Adrenal gland (tissue), 9 donors: ENCODE measurements at regions not wholly inside any gene's neighbourhood (a gene's known extent, or its start where the extent isn't known, plus 50 kb on each side); places are given as distances from the start of the nearest gene placed in this dataset.
"Not testable (repeated sequence)": the region's sequence is repeated elsewhere in the genome, so short reads cannot be mapped to it uniquely, and the experiment has no call there.

Source experiments
- DNase-seq, 7 donors: peaks; one replicate each; pipeline ENCODE4 v3.0.0-alpha.2; 2019 to 2020
- H3K27ac ChIP-seq, 5 donors: fragments of 200-600 bp; sonication (generic) in 4 of 5; 1 replicate in 3 of 5; 2 replicates in 2 of 5; pipeline versions ENCODE4 v1.5.1 to v1.8.0; 2016 to 2020; ENCODE audit warnings: mild to moderate bottlenecking in 1 of 5
- H3K27me3 ChIP-seq: fragments of 200-600 bp; 2 replicates; pipeline ENCODE4 v1.8.0; 2021
- H3K36me3 ChIP-seq, 2 donors: fragments of 200-600 bp; replicated peaks in 1 of 2; 1 replicate in 1 of 2; 2 replicates in 1 of 2; pipeline versions ENCODE4 v1.5.1 to v1.8.0; 2018 to 2022
- H3K4me1 ChIP-seq, 2 donors: fragments of 200-600 bp; replicated peaks in 1 of 2; 1 replicate in 1 of 2; 2 replicates in 1 of 2; pipeline versions ENCODE4 v1.5.1 to v1.8.0; 2018 to 2021
- H3K4me3 ChIP-seq, 4 donors: fragments of 200-600 bp; sonication (generic) in 3 of 4; one replicate each; pipeline ENCODE4 v1.5.1; 2016 to 2018
- H3K9me3 ChIP-seq, 3 donors: fragments of 200-600 bp; sonication (generic) in 1 of 3; replicated peaks in 1 of 3; 1 replicate in 2 of 3; 2 replicates in 1 of 3; pipeline versions ENCODE4 v1.5.1 to v1.8.0; 2016 to 2021
- POLR2A ChIP-seq, 2 donors: fragments of 450-650 bp; IDR thresholded peaks; one replicate each; pipeline ENCODE4 v1.6.1; 2017; ENCODE audit warnings: antibody characterized with exemption in 2 of 2, mild to moderate bottlenecking in 2 of 2, moderate library complexity in 1 of 2
- WGBS, 4 donors: extraction: QIAGEN DNeasy Blood & Tissue Kit in 2 of 4; methylation state at CpG; one replicate each; pipeline versions ENCODE4 v1.1.5 to v1.1.7; 2013 to 2017; 5-methylcytosine and 5-hydroxymethylcytosine counted together
- intact Hi-C, 2 donors: fragments of 100-400 bp; cut with DNase I; formaldehyde crosslinking; loops; one replicate each; pipeline versions ENCODE4 v1.14.1 to v1.15.0; 2022 to 2023
- TF ChIP-seq, protein P1 (sequence below), 6 experiments: fragments of 450-650 bp in 4 of 6; fragments of 200-600 bp in 2 of 6; sonication (generic) in 1 of 6; IDR thresholded peaks; 1 replicate in 5 of 6; 2 replicates in 1 of 6; pipeline versions ENCODE4 v1.5.1 to v1.8.0; 2016 to 2021; ENCODE audit warnings: antibody characterized with exemption in 6 of 6, mild to moderate bottlenecking in 2 of 6, moderate library complexity in 1 of 6
- donor health status: healthy with polysubstance abuse.
- donor health status: Bipolar disorder and iron deficiency.
- donor health status: DM: yes; HTN: yes; CAD: no.
- donor health status: DM: no; HTN: no; CAD: no.
- donor health status: DM: no; HTN: no; CAD: no.

DNA sequence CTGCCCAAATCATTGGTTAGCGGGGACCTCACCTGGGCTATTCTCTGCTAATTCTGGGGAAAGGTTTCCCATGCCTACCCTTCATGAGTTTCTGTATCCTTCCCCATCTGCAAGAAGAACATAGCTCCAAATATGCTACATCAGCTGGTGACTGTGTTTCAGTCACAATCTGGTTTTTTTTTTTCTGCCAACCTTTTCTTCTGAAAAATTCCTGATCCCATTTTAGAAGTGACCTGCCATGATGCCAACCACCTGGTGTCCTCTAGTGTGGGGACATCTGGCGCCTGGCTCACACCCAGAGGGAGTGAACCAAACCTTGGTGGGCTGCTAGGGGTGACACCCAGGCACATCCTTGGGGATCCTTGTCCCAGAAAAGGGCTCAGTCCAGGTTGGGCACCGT, 76.1 kb downstream of the CHRD start:
- Histone ChIP-seq H3K9me3 (no peaks in the 10 kb centered on the region), H3K27me3 (no peaks in the 10 kb centered on the region), H3K27ac (no peak overlapping the region), H3K36me3 (no peaks in the 10 kb centered on the region), H3K4me1 (no peaks in the 10 kb centered on the region), H3K4me3 (no peak overlapping the region)
- intact Hi-C loops, result no loop called here
- TF ChIP-seq, protein P1, sequence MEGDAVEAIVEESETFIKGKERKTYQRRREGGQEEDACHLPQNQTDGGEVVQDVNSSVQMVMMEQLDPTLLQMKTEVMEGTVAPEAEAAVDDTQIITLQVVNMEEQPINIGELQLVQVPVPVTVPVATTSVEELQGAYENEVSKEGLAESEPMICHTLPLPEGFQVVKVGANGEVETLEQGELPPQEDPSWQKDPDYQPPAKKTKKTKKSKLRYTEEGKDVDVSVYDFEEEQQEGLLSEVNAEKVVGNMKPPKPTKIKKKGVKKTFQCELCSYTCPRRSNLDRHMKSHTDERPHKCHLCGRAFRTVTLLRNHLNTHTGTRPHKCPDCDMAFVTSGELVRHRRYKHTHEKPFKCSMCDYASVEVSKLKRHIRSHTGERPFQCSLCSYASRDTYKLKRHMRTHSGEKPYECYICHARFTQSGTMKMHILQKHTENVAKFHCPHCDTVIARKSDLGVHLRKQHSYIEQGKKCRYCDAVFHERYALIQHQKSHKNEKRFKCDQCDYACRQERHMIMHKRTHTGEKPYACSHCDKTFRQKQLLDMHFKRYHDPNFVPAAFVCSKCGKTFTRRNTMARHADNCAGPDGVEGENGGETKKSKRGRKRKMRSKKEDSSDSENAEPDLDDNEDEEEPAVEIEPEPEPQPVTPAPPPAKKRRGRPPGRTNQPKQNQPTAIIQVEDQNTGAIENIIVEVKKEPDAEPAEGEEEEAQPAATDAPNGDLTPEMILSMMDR (IDR thresholded peaks at IDR 0.05), result no peak
- TF ChIP-seq POLR2A (IDR thresholded peaks at IDR 0.05), result no peak
- DNase-seq, result peak in 1 of 7 donors; percentile 7
- 80 to 87% (median 83%) methylated on average over 3 of the region's 3 CpGs for WGBS, 4 donors

DNA sequence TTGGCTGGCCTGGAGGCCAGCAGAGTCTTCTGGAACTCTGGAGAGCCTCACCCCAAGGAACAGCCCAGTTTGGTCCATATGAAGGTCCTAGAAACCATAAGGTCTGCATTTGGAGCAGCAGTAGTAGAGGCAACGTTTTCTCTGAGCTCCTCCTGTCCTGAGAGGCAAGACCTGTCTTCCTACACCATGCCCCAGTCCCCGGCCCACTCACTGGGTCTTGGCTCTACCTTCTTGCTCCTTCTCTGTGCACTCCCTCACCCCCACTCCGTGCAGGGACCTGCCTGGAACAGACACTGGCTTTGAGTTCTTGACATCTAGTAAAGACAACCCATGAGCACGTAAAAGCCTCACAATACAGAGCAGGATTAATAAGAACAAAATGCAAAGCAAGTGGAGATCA, 76.6 kb downstream of the CHRD start:
- no peak for TF ChIP-seq POLR2A (IDR thresholded peaks at IDR 0.05)
- TF ChIP-seq, protein P1 (IDR thresholded peaks at IDR 0.05), result no peak
- WGBS, 4 donors, result 55 to 74% (median 64%) methylated on average over 4 of the region's 4 CpGs
- intact Hi-C loops, result no loop called here

DNA sequence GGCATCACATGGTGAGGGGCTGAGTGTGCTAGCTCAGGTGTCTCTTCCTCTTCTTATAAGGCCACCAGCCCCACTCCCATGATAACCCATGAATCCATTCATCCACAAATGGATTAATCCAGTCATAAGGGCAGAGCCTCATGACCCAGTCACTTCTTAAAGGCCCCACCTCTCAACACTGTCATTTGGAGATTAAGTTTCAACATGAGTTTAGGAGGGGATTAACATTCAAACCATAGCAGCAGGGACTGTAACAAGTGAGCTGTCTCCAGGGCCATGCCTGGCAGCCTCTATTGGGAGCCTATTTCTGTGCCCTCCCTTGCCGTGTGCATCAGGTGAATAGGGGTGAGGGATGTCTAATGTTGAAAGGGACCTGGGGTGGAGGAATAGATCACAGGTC, 77.5 kb downstream of the CHRD start:
- H3K27ac ChIP-seq, result no peak overlapping the region
- no peaks in the 10 kb centered on the region for H3K27me3 ChIP-seq
- H3K4me1 ChIP-seq, result no peaks in the 10 kb centered on the region
- 81 to 94% (median 89%) methylated on average over 1 of the region's 1 CpG for WGBS, 4 donors
- H3K4me3 ChIP-seq, result no peak overlapping the region
- DNase-seq, result no peak
- H3K9me3 ChIP-seq, result no peaks in the 10 kb centered on the region
- no peak for TF ChIP-seq POLR2A (IDR thresholded peaks at IDR 0.05)
- TF ChIP-seq, protein P1 (IDR thresholded peaks at IDR 0.05), result no peak
- intact Hi-C loops, result no loop called here
- H3K36me3 ChIP-seq, result no peaks in the 10 kb centered on the region

More for the DNA sequence above, 76.6 kb downstream of the CHRD start:
- no peaks in the 10 kb centered on the region for H3K9me3 ChIP-seq
- no peaks in the 10 kb centered on the region for H3K4me1 ChIP-seq
- H3K36me3 ChIP-seq, result no peaks in the 10 kb centered on the region
- no peak overlapping the region for H3K27ac ChIP-seq
- H3K4me3 ChIP-seq, result no peak overlapping the region
- no peaks in the 10 kb centered on the region for H3K27me3 ChIP-seq
- no peak for DNase-seq

DNA sequence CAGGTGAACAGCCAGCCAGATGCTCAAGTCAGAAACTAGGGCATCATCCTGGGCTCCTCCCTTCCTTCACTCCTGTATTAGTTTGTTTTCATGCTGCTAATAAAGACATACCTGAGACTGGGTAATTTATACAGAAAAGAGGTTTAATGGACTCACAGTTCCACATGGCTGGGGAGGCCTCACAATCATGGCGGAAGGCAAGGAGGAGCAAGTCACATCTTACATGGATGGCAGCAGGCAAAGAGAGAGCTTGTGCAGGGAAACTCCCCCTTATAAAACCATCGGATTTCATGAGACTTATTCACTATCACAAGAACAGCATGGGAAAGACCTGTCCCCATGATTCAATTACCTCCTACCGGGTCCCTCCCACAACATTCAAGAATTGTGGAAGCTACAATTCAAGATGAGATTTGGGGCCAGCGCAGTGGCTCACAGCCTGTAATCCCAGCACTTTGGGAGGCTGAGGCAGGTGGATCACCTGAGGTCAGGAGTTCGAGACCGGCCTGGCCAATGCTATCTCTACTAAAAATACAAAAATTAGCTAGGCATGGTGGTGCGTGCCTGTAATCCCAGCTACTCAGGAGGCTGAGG, 78.0 kb downstream of the CHRD start:
- H3K27ac ChIP-seq, H3K27me3 ChIP-seq, H3K4me3 ChIP-seq, H3K4me1 ChIP-seq, H3K9me3 ChIP-seq, DNase-seq, H3K36me3 ChIP-seq, intact Hi-C loops: not testable (repeated sequence)
- 88 to 95% (median 92%) methylated on average over 7 of the region's 7 CpGs for WGBS, 4 donors

DNA sequence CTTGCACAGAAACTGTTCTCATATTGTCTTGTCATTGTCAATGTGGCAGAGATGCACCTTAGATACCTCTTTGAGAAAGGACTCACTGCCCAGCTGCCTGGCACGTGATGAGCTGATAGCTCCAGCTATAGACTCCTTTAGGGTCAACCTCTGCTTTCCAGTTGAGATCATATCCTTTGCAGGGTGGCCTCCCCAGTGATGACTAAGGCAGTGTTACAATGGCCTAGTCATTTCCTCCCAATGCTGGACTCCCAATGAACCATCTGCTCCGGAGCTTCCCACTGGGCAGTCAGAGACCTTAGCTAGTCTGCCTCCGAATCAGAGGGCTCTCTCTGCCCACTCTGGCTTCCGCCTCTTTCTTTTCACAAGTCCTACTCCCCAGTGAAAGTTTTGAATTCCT, 79.5 kb downstream of the CHRD start:
- intact Hi-C loops, result no loop called here
- 56 to 79% (median 76%) methylated on average over 4 of the region's 4 CpGs for WGBS, 4 donors
- no peaks in the 10 kb centered on the region for H3K4me1 ChIP-seq
- H3K27me3 ChIP-seq, result no peaks in the 10 kb centered on the region
- no peak overlapping the region for H3K4me3 ChIP-seq
- DNase-seq, result no peak
- no peaks in the 10 kb centered on the region for H3K36me3 ChIP-seq
- TF ChIP-seq, protein P1 (IDR thresholded peaks at IDR 0.05), result no peak
- TF ChIP-seq POLR2A (IDR thresholded peaks at IDR 0.05), result no peak
- no peaks in the 10 kb centered on the region for H3K9me3 ChIP-seq
- no peak overlapping the region for H3K27ac ChIP-seq
